Endothelial cell of hepatic sinusoid (primary cell): ENCODE measurements at regions not wholly inside any gene's neighbourhood (a gene's known extent, or its start where the extent isn't known, plus 50 kb on each side); places are given as distances from the start of the nearest gene placed in this dataset.
"Not testable (repeated sequence)": the region's sequence is repeated elsewhere in the genome, so short reads cannot be mapped to it uniquely, and the experiment has no call there.

ENCODE experiments used
- in situ Hi-C: cut with HindIII; loops from 2 replicates; pipeline ENCODE4 v1.10.0; 2017; ENCODE audit warnings: low sequenced_read_pairs

DNA sequence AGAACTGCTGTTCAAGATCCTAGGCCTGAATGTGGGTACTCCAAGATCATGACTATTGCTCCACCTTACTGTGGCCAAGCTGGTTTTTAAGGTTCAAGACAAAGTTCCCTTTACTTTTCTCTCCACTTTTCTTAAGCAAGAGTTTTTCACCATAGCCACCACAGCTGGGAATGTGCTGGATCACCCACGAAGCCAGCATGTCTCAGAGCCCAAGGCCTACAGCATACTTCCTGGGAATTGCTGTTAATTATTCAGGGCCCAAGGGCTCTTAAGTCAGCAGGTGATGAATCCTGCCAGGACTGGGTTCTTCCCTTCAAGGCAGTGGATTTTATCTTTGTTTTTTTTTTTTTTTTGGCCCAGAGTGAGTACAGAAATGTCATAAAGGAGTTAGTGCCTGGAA lies 149.4 kb upstream of the TUSC1 start:
- in situ Hi-C loops, result no loop called here

DNA sequence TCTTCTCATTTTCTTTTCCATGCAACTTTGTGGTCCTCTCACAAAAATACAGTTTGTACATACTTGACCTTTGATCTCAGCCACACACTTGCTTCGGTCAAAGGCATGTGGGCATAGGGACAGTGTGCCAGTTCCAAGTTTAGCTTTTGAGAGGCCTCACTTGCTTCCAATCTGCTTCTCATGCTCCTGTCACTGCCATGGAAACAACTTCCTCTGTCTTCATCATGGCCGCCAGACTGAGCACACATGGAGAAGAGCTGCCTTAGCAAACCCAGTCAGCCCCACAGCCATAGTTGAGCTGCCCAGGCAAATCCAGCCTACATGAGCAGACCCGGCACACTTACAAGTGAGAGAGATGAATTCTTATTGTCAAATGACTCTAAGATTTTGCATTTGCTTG lies 138.2 kb upstream of the TUSC1 start:
- in situ Hi-C loops, result no loop called here

DNA sequence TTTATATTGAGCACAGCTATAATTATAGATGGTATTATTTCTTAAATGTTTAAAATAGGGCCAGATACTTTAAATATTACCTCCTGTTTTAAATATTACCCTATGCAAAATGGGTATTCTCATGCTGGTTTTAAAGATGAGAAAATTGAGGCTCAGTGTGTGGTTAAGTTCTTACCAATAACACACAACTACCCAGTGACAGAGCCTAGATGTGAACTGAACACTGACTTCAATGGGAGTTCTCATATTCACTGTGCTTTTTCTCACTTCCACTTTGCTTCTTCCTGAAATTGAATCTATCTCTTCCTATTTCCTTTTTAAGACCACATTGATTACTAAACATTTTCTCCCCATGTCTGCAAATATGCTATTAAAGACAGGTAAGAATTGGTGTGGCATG lies 135.8 kb upstream of the TUSC1 start:
- in situ Hi-C loops, result no loop called here

DNA sequence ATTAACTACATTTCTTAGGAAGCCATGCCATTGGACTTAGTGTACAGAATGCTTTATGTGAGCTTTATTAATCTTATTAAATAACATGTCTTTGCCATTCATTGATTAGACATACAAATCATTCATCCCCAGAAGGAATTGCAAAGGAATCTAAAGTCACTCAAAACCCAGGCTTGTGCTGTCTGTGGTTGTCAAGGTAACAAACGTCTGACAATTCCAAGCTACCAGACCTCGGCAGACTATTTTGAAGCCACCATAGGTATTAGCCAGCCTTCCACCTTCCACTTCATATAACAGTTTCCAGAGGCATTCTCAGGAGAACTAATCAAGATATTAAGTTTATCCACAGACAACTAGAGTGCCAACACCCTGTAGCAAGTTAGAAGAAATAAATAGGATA lies 135.2 kb upstream of the TUSC1 start:
- in situ Hi-C loops, result no loop called here

DNA sequence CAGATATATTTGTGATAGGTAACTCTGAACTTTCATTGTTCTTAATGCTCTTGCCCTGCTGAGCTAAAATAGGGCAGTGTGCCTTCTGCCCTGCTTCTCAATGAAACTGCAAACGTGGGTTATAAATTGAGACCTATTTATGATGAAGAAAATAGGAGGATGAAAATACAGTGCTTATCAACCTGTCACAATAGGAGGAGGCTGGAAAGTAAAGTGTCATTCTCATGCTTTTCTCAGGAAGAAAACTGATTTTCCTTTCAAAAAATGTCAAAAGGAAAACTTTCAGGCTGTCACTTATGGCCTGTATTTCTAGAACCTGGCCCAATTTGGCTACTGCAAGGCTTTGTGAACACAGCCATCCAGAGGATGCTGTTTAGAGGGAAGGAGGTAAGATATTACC lies 130.3 kb upstream of the TUSC1 start:
- in situ Hi-C loops, result no loop called here

DNA sequence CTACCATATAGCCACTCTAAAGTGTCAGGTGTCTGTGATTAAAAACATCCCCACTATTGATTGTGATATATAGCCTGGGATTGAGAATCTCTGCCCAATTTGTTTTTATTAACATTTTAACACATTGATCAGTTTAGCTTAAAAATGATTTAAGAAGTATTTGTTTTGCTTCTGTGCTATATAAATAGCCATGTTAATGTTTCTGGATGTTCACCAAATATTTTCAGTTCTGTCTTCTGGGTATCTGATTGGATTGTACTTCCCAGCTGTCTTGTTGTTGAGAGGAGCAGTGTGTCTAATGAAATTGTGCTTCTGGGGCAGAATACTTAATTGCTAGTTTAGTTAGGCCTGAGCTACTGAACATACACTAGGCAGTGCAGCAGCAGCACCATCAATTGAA lies 126.6 kb upstream of the TUSC1 start:
- in situ Hi-C loops, result no loop called here

DNA sequence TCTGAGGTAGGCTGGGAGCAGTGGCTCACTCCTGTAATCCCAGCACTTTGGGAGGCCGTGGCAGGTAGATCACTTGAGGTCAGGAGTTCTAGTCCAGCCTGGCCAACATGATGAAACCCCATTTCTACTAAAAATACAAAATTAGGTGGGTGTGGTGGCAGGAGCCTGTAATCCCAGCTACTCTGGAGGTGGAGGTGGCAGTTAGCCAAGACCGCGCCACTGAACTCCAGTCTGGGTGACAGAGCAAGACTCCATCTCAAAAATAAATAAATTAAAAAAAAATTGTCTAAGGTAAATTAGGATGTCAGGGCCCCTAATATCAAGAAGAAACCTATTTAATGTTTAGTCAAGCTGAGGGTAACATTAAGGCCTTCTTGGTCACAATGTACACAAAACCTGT lies 123.7 kb upstream of the TUSC1 start:
- in situ Hi-C loops, result not testable (repeated sequence)

DNA sequence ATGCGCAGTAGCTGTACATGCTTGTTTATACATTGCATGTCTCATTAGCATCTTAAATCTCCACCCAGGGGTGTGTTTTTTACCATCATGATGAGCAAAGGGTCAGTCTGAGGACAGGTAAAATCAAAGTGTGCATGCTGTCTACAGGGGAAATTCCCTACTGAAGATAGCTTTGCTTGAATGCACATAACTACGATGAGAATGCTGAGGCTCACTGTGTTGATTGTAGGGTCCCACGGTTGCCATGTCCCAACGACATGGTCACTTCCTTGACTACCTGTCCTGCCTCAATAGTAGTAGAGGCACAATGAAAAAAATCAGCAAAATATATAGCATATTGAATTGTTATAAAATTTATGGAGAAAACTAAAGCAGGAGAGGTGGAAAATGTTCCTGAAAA lies 95.6 kb upstream of the TUSC1 start:
- in situ Hi-C loops, result no loop called here

DNA sequence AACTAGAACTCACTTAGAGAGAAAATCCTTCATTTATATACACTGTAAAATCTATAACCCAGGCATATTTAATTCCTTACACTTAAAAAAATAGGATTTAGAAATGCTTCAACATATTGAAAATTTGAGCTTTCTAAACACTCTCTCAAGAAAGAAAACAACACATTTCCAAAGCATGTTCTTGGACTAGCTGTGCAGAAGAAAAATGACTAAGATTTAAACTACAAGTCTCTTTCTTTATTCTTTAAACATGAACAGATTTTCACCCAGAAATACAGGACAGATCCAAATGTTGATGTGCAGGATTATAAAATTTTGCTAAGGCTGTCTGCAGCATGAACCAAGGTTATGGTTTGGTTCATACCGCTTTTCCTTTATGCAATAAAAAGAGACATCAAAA lies 77.7 kb upstream of the TUSC1 start:
- in situ Hi-C loops, result no loop called here

DNA sequence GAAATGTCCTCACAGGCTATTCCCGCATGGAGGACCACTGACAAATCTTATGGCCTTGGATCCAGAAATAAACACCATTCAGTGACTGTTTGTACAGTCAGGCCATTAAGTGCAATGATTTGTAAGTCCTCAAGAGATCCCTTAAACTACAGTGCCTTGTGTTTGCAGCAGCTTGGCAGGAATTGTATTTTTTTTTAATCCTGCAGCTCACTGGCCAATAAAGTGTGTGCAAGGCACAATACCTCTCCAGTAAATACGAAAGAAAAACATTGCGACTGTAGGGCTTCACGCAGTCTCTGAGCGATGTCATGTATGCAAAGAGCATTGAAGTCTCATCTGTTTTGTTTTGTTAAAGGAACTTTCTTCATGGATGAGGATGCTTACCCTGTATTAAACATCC lies 74.2 kb upstream of the TUSC1 start:
- in situ Hi-C loops, result no loop called here

DNA sequence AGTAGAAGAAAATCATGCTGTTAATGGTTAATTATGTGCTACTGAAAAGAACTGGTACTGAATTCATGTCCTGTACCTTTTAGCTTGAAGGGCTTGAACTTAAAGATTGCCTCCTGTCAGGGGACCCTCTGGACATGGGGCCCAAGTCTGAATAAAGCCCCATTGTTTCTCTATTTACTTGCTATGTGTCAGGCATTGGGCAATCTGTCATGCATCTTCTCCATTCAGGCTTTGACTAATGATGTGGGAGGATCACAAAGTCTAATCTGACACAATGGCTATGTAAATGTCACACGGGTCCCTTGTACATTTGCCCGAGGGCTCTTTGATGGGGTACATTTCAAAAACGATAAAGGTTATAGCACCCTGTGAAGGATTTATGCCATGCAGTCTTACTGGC lies 64.0 kb upstream of the TUSC1 start:
- in situ Hi-C loops, result no loop called here

DNA sequence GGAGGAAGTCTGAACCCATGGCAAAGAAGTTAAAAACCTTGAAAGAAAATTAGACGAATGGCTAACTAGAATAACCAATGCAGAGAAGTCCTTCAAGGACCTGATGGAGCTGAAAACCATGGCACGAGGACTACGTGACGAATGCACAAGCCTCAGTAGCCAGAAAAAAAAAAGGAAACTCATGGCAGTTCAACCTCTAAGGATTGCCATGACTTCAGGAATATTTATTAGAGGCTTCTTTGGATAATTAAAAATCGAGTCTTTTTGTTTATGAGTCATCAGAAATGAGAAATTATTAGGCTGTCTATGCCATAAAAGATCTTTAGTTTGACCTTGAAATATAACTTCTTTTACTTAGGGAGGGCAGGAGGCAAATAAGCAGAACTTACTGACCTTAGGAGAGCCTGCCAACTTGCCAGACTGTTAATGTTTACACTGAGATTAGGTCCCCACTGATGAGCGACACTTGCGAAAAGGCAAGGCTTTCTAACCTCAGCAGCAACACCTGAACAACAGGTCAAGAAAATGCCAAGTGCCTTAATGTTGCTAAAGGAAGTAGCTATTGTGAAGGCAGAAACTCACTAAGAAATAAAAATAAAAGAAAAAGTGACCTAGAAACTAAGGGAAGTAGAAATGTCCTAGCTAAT lies 55.2 kb upstream of the TUSC1 start:
- in situ Hi-C loops, result no loop called here

DNA sequence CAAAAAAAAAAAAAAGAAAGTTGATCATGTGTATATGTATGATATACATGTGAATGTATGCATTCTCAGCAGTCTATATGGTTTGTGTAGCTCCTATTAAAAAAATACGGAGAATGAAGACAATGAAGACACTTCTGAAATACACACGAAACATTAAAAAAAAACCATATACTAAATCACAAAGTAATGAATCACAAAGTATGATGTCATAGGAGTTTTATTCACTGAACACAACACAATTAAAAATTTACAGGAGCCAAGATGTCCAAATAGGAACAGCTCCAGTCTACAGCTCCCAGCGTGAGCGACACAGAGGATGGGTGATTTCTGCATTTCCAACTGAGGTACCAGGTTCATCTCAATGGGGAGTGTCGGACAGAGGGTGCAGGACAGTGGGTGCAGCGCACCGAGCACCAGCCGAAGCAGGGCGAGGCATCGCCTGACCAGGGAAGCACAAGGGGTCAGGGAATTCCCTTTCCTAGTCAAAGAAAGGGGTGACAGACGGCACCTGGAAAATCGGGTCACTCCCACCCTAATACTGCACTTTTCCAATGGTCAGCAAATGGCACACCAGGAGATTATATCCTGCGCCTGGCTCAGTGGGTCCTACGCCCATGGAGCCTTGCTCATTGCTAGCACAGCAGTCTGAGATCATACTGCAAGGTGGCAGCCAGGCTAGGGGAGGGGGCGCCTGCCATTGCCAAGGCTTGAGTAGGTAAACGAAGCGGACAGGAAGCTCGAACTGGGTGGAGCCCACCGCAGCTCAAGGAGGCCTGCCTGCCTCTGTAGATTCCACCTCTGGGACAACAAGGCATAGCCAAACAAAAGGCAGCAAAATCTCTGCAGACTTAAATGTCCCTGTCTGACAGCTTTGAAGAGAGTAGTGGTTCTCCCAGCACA lies 53.9 kb upstream of the TUSC1 start:
- in situ Hi-C loops, result not testable (repeated sequence)
